H9 (cell line): ENCODE measurements at regions not wholly inside any gene's neighbourhood (a gene's known extent, or its start where the extent isn't known, plus 50 kb on each side); places are given as distances from the start of the nearest gene placed in this dataset.

Source experiments
- DNase-seq: peaks from one replicate; pipeline ENCODE4 v3.0.0-alpha.2; 2017
- H2AFZ ChIP-seq: one replicate; pipeline ENCODE4 v1.6.1; 2013; ENCODE audit warnings: mild to moderate bottlenecking, low read length, control low read depth, moderate library complexity
- H2AK5ac ChIP-seq: 2 replicates; pipeline ENCODE4 v1.6.1; 2013; ENCODE audit warnings: low read length, control low read depth, mixed read lengths; ENCODE audit not compliant: insufficient read length
- H2BK120ac ChIP-seq: one replicate; pipeline ENCODE4 v1.6.1; 2013; ENCODE audit warnings: low read depth, mild to moderate bottlenecking, low read length, control low read depth, inconsistent platforms; ENCODE audit not compliant: poor library complexity, severe bottlenecking
- H2BK12ac ChIP-seq: 2 replicates; pipeline ENCODE4 v1.6.1; 2013; ENCODE audit warnings: low read length, control low read depth, mixed read lengths, low read depth; ENCODE audit not compliant: insufficient read length
- H2BK15ac ChIP-seq: 2 replicates; pipeline ENCODE4 v1.6.1; 2013; ENCODE audit warnings: low read depth, low read length, control low read depth
- H2BK20ac ChIP-seq: one replicate; pipeline ENCODE4 v1.6.1; 2013; ENCODE audit warnings: low read depth, mild to moderate bottlenecking, low read length, control low read depth, inconsistent platforms; ENCODE audit not compliant: poor library complexity, severe bottlenecking
- H2BK5ac ChIP-seq: 2 replicates; pipeline ENCODE4 v1.6.1; 2013; ENCODE audit warnings: low read length, control low read depth, mixed read lengths; ENCODE audit not compliant: insufficient read length
- H3K14ac ChIP-seq: 2 replicates; pipeline ENCODE4 v1.6.1; 2013; ENCODE audit warnings: low read length, control low read depth; ENCODE audit not compliant: insufficient read depth
- H3K18ac ChIP-seq: 2 replicates; pipeline ENCODE4 v1.6.1; 2013; ENCODE audit warnings: low read depth, mild to moderate bottlenecking, mixed read lengths, low read length, control low read depth; ENCODE audit not compliant: insufficient read length
- H3K23ac ChIP-seq: 2 replicates; pipeline ENCODE4 v1.6.1; 2013; ENCODE audit warnings: low read length, control low read depth, mixed read lengths, low read depth; ENCODE audit not compliant: insufficient read length
- H3K23me2 ChIP-seq: 2 replicates; pipeline ENCODE4 v1.6.1; 2013; ENCODE audit warnings: low read depth, mild to moderate bottlenecking, mixed read lengths, low read length, control low read depth; ENCODE audit not compliant: insufficient read length, poor library complexity, severe bottlenecking
- H3K27ac ChIP-seq: 2 replicates; pipeline ENCODE4 v1.5.1; 2013; ENCODE audit warnings: low read length, control low read depth, mixed read lengths, low read depth; ENCODE audit not compliant: insufficient read length
- H3K27me3 ChIP-seq: 2 replicates; pipeline ENCODE4 v1.6.1; 2013; ENCODE audit warnings: low read length, control low read depth, inconsistent platforms; ENCODE audit not compliant: insufficient read depth
- H3K4ac ChIP-seq: 2 replicates; pipeline ENCODE4 v1.6.1; 2013; ENCODE audit warnings: low read depth, mild to moderate bottlenecking, control low read depth, inconsistent platforms, low read length, moderate library complexity
- H3K4me1 ChIP-seq: 2 replicates; pipeline ENCODE4 v1.6.1; 2013; ENCODE audit warnings: low read length, control low read depth, inconsistent platforms; ENCODE audit not compliant: insufficient read depth
- H3K4me2 ChIP-seq: 2 replicates; pipeline ENCODE4 v1.6.1; 2013; ENCODE audit warnings: low read length, control low read depth, mixed read lengths; ENCODE audit not compliant: insufficient read length, insufficient read depth
- H3K56ac ChIP-seq: 2 replicates; pipeline ENCODE4 v1.6.1; 2013; ENCODE audit warnings: low read depth, mild to moderate bottlenecking, mixed read lengths, low read length, control low read depth; ENCODE audit not compliant: insufficient read length
- H3K79me1 ChIP-seq: 2 replicates; pipeline ENCODE4 v1.6.1; 2013; ENCODE audit warnings: low read depth, mild to moderate bottlenecking, moderate library complexity, low read length, control low read depth, inconsistent platforms; ENCODE audit not compliant: insufficient read depth, poor library complexity, severe bottlenecking
- H3K79me2 ChIP-seq: 2 replicates; pipeline ENCODE4 v1.6.1; 2013; ENCODE audit warnings: low read length, control low read depth, inconsistent platforms; ENCODE audit not compliant: insufficient read depth
- H3K9ac ChIP-seq: 2 replicates; pipeline ENCODE4 v1.6.1; 2013; ENCODE audit warnings: low read length, control low read depth, mixed read lengths; ENCODE audit not compliant: insufficient read length; ENCODE audit errors: extremely low read depth
- H3K9me3 ChIP-seq: one replicate; pipeline ENCODE4 v1.6.1; 2013; ENCODE audit warnings: low read depth, low read length, inconsistent platforms; ENCODE audit not compliant: control insufficient read depth
- H3T11ph ChIP-seq: one replicate; pipeline ENCODE4 v1.6.1; 2013; ENCODE audit warnings: mild to moderate bottlenecking, low read length, control low read depth, inconsistent platforms
- H4K20me1 ChIP-seq: one replicate; pipeline ENCODE4 v1.6.1; 2013; ENCODE audit not compliant: control insufficient read depth, insufficient read length, insufficient read depth
- H4K5ac ChIP-seq: 2 replicates; pipeline ENCODE4 v1.6.1; 2013; ENCODE audit warnings: low read depth, mild to moderate bottlenecking, mixed read lengths, low read length, control low read depth; ENCODE audit not compliant: insufficient read length
- H4K8ac ChIP-seq: replicated peaks from 2 replicates; pipeline ENCODE4 v1.6.1; 2013; ENCODE audit warnings: low read length, control low read depth, mixed read lengths, low read depth; ENCODE audit not compliant: insufficient read length
- H4K91ac ChIP-seq: 2 replicates; pipeline ENCODE4 v1.6.1; 2013; ENCODE audit warnings: low read depth, mild to moderate bottlenecking, moderate library complexity, mixed read lengths, low read length, control low read depth; ENCODE audit not compliant: insufficient read length
- H3K27ac Mint-ChIP-seq, 3 experiments: 2 replicates in 2 of 3; 3 replicates in 1 of 3; pipeline ENCODE4 v1.8.0; 2020 to 2021; ENCODE audit warnings: mixed read lengths in 3 of 3, mild to moderate bottlenecking in 1 of 3, moderate library complexity in 1 of 3
- H3K27me3 Mint-ChIP-seq: 2 replicates; pipeline ENCODE4 v1.8.0; 2021; ENCODE audit warnings: low read depth, mild to moderate bottlenecking, moderate library complexity, mixed read lengths
- H3K36me3 Mint-ChIP-seq, 3 experiments: 2 replicates in 2 of 3; 3 replicates in 1 of 3; pipeline ENCODE4 v1.8.0; 2020 to 2021; ENCODE audit warnings: low read depth in 3 of 3, mixed read lengths in 3 of 3; ENCODE audit not compliant: insufficient read depth in 1 of 3
- H3K4me1 Mint-ChIP-seq, 2 experiments: 2 replicates each; pipeline ENCODE4 v1.8.0; 2020; ENCODE audit warnings: mixed read lengths in 2 of 2
- H3K4me3 Mint-ChIP-seq, 2 experiments: 2 replicates in 1 of 2; 3 replicates in 1 of 2; pipeline ENCODE4 v1.8.0; 2020 to 2021; ENCODE audit warnings: mild to moderate bottlenecking in 2 of 2, mixed read lengths in 2 of 2, moderate library complexity in 1 of 2
- H3K9me3 Mint-ChIP-seq, 2 experiments: 2 replicates in 1 of 2; 3 replicates in 1 of 2; pipeline ENCODE4 v1.8.0; 2020; ENCODE audit warnings: mild to moderate bottlenecking in 2 of 2, mixed read lengths in 2 of 2, moderate library complexity in 1 of 2
- CTCF ChIP-seq: fragments of 200-600 bp; sonication (generic); conservative IDR thresholded peaks from 3 replicates; pipeline ENCODE4 v1.8.0; 2021; ENCODE audit warnings: antibody characterized with exemption, mild to moderate bottlenecking
- WGBS: extraction: QIAGEN DNeasy Blood & Tissue Kit; methylation state at CpG from one replicate; pipeline ENCODE4 v1.1.7; 2013; ENCODE audit warnings: missing lambda C conversion rate, low lambda C conversion rate, mixed read lengths; ENCODE audit not compliant: insufficient read length; ENCODE audit errors: extremely low coverage; 5-methylcytosine and 5-hydroxymethylcytosine counted together

GRCh38 chr7:145331522-145331921, 495.7 kb upstream of the TPK1 start:
- Histone ChIP-seq H4K5ac (no peak overlapping the region), H3K27me3 (no peaks in the 10 kb centered on the region), H3K4me2 (no peak overlapping the region), H3K9ac (no peak overlapping the region), H4K8ac (no peak overlapping the region), H2BK15ac (no peak overlapping the region), H3K4me1 (no peaks in the 10 kb centered on the region), H4K91ac (no peak overlapping the region), H3K79me2 (no peaks in the 10 kb centered on the region), H3K23me2 (no peaks in the 10 kb centered on the region), H2BK5ac (no peak overlapping the region), H2BK12ac (no peak overlapping the region), H3K4ac (no peak overlapping the region), H2AK5ac (no peak overlapping the region), H3K23ac (no peak overlapping the region), H2BK120ac (no peak overlapping the region), H3K27ac (no peak overlapping the region), H3K9me3 (no peaks in the 10 kb centered on the region), H2AFZ (no peak overlapping the region), H2BK20ac (no peak overlapping the region), H3K56ac (no peak overlapping the region), H3K14ac (no peak overlapping the region), H3K79me1 (no peaks in the 10 kb centered on the region), H4K20me1 (no peaks in the 10 kb centered on the region), H3T11ph (no peak overlapping the region), H3K18ac (no peak overlapping the region)
- Mint-ChIP-seq H3K9me3 (peaks cover 12 to 14% of the 10 kb centered on the region in 2 experiments), H3K36me3 (peaks cover 0 to 4% (median 2%) of the 10 kb centered on the region in 3 experiments; a peak in 3 of 7 replicates), H3K27ac (no peak overlapping the region), H3K4me3 (no peak overlapping the region), H3K27me3 (no peaks in the 10 kb centered on the region), H3K4me1 (peaks cover 2 to 3% of the 10 kb centered on the region in 2 experiments)
- no peak for DNase-seq
- TF ChIP-seq CTCF, result no peak
- WGBS, result no CpG with 5 or more reads among the region's 7 CpGs
